ENCODE measurements at regions not wholly inside any gene's neighbourhood (a gene's known extent, or its start where the extent isn't known, plus 50 kb on each side); places are given as distances from the start of the nearest gene placed in this dataset.
A peak's percentile ranks its signal among the peaks of the same experiment; 100 is the strongest.

- peak; percentile 5 for DNase-seq (ENCODE audit: low read depth)
Measured at GRCh38 chr14:97266653-97267052, 469.5 kb downstream of the VRK1 start.

- DNase-seq (ENCODE audit: low read depth), result no peak
Measured at GRCh38 chr14:97267509-97267908, 470.3 kb downstream of the VRK1 start.

GRCh38 chr14:97268097-97268496, 470.9 kb downstream of the VRK1 start:
- DNase-seq (ENCODE audit: low read depth), result no peak

- DNase-seq (ENCODE audit: low read depth), result no peak
Measured at GRCh38 chr14:97270308-97270707, 473.1 kb downstream of the VRK1 start.

- no peak for DNase-seq (ENCODE audit: low read depth)
Measured at GRCh38 chr14:97271451-97271960, 474.3 kb downstream of the VRK1 start.

- DNase-seq (ENCODE audit: low read depth), result no peak
Measured at GRCh38 chr14:97273540-97273939, 476.4 kb downstream of the VRK1 start.

GRCh38 chr14:97274626-97275025, 477.4 kb downstream of the VRK1 start:
- DNase-seq (ENCODE audit: low read depth), result no peak

- DNase-seq (ENCODE audit: low read depth), result no peak
Measured at GRCh38 chr14:97275276-97275675, 478.1 kb downstream of the VRK1 start.

- DNase-seq (ENCODE audit: low read depth), result no peak
Measured at GRCh38 chr14:97276573-97276972, 479.4 kb downstream of the VRK1 start.

GRCh38 chr14:97277711-97278110, 480.5 kb downstream of the VRK1 start:
- DNase-seq (ENCODE audit: low read depth), result no peak

- DNase-seq (ENCODE audit: low read depth), result no peak
Measured at GRCh38 chr14:97280526-97280925, 483.3 kb downstream of the VRK1 start.

- no peak for DNase-seq (ENCODE audit: low read depth)
Measured at GRCh38 chr14:97281741-97282140, 484.6 kb downstream of the VRK1 start.

- no peak for DNase-seq (ENCODE audit: low read depth)
Measured at GRCh38 chr14:97282210-97283004, 485.2 kb downstream of the VRK1 start.

GRCh38 chr14:97283005-97283403, 485.8 kb downstream of the VRK1 start:
- no peak for DNase-seq (ENCODE audit: low read depth)

- no peak for DNase-seq (ENCODE audit: low read depth)
Measured at GRCh38 chr14:97283426-97283825, 486.2 kb downstream of the VRK1 start.

GRCh38 chr14:97283841-97284240, 486.7 kb downstream of the VRK1 start:
- no peak for DNase-seq (ENCODE audit: low read depth)

- DNase-seq (ENCODE audit: low read depth), result no peak
Measured at GRCh38 chr14:97287956-97288355, 490.8 kb downstream of the VRK1 start.

GRCh38 chr14:97290065-97290464, 492.9 kb downstream of the VRK1 start:
- DNase-seq (ENCODE audit: low read depth), result no peak

- no peak for DNase-seq (ENCODE audit: low read depth)
Measured at GRCh38 chr14:97290977-97291376, 493.8 kb downstream of the VRK1 start.

- no peak for DNase-seq (ENCODE audit: low read depth)
Measured at GRCh38 chr14:97293659-97294058, 496.5 kb downstream of the VRK1 start.

GRCh38 chr14:97295108-97295710, 498.0 kb downstream of the VRK1 start:
- no peak for DNase-seq (ENCODE audit: low read depth)

GRCh38 chr14:97296176-97296575, 499.0 kb downstream of the VRK1 start:
- DNase-seq (ENCODE audit: low read depth), result no peak

GRCh38 chr14:97297100-97297499, 499.9 kb downstream of the VRK1 start:
- no peak for DNase-seq (ENCODE audit: low read depth)

- DNase-seq (ENCODE audit: low read depth), result no peak
Measured at GRCh38 chr14:97298331-97298730, 501.1 kb downstream of the VRK1 start.

Measured in GM04503 (cell line).